ENCODE measurements at regions not wholly inside any gene's neighbourhood (a gene's known extent, or its start where the extent isn't known, plus 50 kb on each side); places are given as distances from the start of the nearest gene placed in this dataset.

DNA sequence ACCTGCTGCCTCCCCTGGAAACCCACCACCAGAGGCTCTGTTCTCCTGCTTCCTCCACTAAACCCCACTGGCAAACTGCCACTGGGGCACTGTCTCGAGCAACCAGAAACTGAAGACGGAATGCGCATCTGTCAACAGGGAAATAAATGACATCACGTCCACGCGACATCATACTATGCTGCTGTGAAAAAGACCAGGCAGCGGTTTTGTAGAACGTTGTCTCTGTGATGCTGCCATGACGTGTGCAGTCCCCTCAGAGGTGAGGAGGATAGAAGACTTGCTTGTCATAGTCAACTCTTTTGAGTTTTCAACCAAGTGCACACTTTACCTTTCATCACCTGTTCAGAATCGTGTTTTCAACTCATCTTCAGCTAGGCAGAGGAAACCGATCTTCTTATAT, 203.0 kb upstream of the IGF1R start:
- TF ChIP-seq KAT2B (IDR thresholded peaks at IDR 0.05; ENCODE audit: low read depth, low read length) = no peak
- no peak for TF ChIP-seq EP300 (IDR thresholded peaks at IDR 0.05; ENCODE audit: low read length)
- TF ChIP-seq ZNF143 (CRISPR knock-in tag; IDR thresholded peaks at IDR 0.05) = no peak
- TF ChIP-seq, protein P1, sequence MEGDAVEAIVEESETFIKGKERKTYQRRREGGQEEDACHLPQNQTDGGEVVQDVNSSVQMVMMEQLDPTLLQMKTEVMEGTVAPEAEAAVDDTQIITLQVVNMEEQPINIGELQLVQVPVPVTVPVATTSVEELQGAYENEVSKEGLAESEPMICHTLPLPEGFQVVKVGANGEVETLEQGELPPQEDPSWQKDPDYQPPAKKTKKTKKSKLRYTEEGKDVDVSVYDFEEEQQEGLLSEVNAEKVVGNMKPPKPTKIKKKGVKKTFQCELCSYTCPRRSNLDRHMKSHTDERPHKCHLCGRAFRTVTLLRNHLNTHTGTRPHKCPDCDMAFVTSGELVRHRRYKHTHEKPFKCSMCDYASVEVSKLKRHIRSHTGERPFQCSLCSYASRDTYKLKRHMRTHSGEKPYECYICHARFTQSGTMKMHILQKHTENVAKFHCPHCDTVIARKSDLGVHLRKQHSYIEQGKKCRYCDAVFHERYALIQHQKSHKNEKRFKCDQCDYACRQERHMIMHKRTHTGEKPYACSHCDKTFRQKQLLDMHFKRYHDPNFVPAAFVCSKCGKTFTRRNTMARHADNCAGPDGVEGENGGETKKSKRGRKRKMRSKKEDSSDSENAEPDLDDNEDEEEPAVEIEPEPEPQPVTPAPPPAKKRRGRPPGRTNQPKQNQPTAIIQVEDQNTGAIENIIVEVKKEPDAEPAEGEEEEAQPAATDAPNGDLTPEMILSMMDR (IDR thresholded peaks at IDR 0.05 in 2 of 3, conservative IDR thresholded peaks at IDR 0.05 in 1 of 3; ENCODE audit: insufficient read depth in 2 of 3, low read depth in 1 of 3, low read length in 3 of 3) = no peak
- TF ChIP-seq KLF6 (CRISPR knock-in tag; IDR thresholded peaks at IDR 0.05; ENCODE audit: borderline replicate concordance) = no peak
- TF ChIP-seq, protein P2, sequence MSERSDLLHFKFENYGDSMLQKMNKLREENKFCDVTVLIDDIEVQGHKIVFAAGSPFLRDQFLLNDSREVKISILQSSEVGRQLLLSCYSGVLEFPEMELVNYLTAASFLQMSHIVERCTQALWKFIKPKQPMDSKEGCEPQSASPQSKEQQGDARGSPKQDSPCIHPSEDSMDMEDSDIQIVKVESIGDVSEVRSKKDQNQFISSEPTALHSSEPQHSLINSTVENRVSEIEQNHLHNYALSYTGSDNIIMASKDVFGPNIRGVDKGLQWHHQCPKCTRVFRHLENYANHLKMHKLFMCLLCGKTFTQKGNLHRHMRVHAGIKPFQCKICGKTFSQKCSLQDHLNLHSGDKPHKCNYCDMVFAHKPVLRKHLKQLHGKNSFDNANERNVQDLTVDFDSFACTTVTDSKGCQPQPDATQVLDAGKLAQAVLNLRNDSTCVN (CRISPR knock-in tag; IDR thresholded peaks at IDR 0.05) = no peak
- TF ChIP-seq, protein P3, sequence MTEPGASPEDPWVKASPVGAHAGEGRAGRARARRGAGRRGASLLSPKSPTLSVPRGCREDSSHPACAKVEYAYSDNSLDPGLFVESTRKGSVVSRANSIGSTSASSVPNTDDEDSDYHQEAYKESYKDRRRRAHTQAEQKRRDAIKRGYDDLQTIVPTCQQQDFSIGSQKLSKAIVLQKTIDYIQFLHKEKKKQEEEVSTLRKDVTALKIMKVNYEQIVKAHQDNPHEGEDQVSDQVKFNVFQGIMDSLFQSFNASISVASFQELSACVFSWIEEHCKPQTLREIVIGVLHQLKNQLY (CRISPR knock-in tag; conservative IDR thresholded peaks at IDR 0.05) = no peak
- no peak for TF ChIP-seq MYC (IDR thresholded peaks at IDR 0.05; ENCODE audit: low read depth, low read length)
- no peak for TF ChIP-seq MYC (CRISPR knock-in tag; IDR thresholded peaks at IDR 0.05; ENCODE audit: borderline replicate concordance, low read depth)
- no peak for TF ChIP-seq PHF8 (IDR thresholded peaks at IDR 0.05; ENCODE audit: borderline replicate concordance, low read length)
- no peak for TF ChIP-seq FOXK2 (conservative IDR thresholded peaks at IDR 0.05 in 1 of 2, IDR thresholded peaks at IDR 0.05 in 1 of 2; ENCODE audit: low read depth in 2 of 2)
